GM19043 (cell line): ENCODE measurements at regions not wholly inside any gene's neighbourhood (a gene's known extent, or its start where the extent isn't known, plus 50 kb on each side); places are given as distances from the start of the nearest gene placed in this dataset.
"Not testable (repeated sequence)": the region's sequence is repeated elsewhere in the genome, so short reads cannot be mapped to it uniquely, and the experiment has no call there.

Source experiments
- ATAC-seq: cut with Tn5 transposase; IDR thresholded peaks from one replicate; pipeline ENCODE4 v1.9.1; 2021; ENCODE audit warnings: low read depth; ENCODE audit not compliant: unreplicated experiment

DNA sequence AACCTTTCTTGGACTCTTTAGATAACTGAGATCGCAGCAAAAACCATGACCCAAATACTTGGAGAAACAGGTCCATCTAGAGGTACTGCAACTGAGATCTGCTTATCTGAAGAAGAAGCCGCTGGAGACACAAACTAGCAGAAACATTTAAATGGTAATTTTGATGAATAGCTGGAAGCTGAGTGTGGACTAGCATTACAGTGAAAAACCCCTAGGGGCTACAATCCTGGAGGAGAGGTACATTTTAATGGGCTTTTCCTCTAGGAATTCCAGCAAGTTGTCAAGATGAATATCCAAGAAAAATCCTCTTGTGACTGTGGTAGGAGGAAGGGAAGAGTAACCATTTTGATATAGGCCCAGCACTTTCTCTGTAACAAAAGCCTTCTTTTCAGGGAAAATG is 592.5 kb upstream of the GRIA3 start:
- no peak for ATAC-seq

DNA sequence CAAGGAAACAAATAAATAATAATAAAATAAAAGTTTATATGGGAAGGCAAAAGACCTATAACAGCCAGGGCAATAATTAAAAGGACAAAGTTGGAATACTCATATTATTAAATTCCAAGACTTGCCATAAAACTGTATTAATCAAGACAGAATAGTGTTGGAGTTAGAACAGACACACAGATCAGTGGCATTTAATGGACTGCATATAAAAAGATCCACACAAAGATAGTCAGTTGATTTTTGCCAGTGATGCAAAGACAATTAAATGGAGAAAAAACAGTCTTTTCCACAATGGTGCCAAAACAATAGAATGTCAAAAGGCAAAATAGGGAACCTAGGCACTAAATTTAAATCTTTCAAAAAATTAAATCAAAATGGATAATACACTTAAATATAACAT is 587.1 kb upstream of the GRIA3 start:
- ATAC-seq, result no peak

GRCh38 chrX:122622795-122623194 is 561.3 kb upstream of the GRIA3 start:
- ATAC-seq, result no peak

DNA sequence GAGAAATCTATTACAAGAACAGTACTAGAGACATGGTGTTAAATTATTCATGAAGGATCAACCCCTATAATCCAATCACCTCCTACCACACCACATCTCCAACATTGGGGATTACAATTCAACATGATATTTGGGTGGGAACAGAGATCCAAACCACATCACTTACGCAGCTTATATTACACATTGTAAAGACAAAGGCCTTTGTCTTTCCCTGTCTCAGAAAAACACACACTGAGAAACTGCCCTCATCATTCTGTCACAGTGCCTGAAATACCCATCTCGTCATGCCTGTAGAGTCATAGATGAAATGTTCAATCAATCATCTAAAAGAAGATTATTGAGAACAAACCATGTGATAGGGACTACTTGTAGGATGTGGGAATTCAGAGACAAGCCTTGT is 558.8 kb upstream of the GRIA3 start:
- ATAC-seq, result no peak

DNA sequence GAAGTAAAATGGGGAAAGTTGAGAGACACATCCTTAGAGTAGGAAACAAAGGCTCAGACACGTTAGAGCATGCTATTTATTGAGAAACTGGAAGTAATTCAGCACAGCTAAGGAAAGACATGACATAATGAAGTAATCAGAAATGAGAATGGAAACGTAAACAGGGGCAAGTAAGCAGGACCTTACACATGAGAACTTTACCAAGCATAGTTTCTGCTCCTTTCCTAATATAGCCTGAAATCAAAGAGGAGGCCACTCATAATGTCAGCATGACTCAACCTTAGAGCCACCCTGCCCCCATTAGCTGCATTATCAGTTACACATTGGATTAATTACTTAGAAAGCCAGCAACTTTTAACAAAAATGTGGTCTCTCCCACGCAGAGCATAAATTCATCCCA is 558.3 kb upstream of the GRIA3 start:
- no peak for ATAC-seq

- no peak for ATAC-seq
These were observed 557.2 kb upstream of the GRIA3 start for GRCh38 chrX:122626871-122627270.

GRCh38 chrX:122641136-122641535 is 542.9 kb upstream of the GRIA3 start:
- no peak for ATAC-seq

- ATAC-seq, result no peak
These were observed 542.3 kb upstream of the GRIA3 start for GRCh38 chrX:122641826-122642225.

GRCh38 chrX:122655256-122655655 is 528.8 kb upstream of the GRIA3 start:
- not testable (repeated sequence) for ATAC-seq

GRCh38 chrX:122666601-122667000 is 517.5 kb upstream of the GRIA3 start:
- no peak for ATAC-seq

GRCh38 chrX:122667667-122668066 is 516.4 kb upstream of the GRIA3 start:
- no peak for ATAC-seq

- no peak for ATAC-seq
These were observed 480.3 kb upstream of the GRIA3 start for GRCh38 chrX:122703762-122704161.

GRCh38 chrX:122739770-122740169 is 444.3 kb upstream of the GRIA3 start:
- ATAC-seq, result no peak

DNA sequence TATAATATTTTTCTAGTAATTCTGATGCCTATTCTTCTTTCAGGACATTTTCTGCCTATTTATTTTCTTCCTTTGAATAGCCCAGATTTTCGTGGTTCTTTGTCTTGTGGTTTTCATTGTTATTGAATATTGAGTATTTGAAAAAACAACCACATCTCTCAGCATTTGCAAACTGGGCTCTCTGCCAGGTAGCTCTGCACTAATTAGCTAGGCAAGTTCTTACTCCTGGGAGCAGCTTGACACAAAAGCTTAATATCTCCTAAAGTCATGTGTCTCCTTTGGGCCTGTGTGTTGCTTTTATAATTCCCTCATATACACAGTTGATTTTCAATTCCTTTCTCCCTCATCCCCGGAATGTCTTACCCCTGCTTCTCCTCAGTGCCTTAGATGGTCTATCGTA is 413.5 kb upstream of the GRIA3 start:
- no peak for ATAC-seq

- no peak for ATAC-seq
These were observed 412.1 kb upstream of the GRIA3 start for GRCh38 chrX:122771933-122772332.

GRCh38 chrX:122777766-122778165 is 406.3 kb upstream of the GRIA3 start:
- no peak for ATAC-seq

- no peak for ATAC-seq
These were observed 400.2 kb upstream of the GRIA3 start for GRCh38 chrX:122783918-122784317.

DNA sequence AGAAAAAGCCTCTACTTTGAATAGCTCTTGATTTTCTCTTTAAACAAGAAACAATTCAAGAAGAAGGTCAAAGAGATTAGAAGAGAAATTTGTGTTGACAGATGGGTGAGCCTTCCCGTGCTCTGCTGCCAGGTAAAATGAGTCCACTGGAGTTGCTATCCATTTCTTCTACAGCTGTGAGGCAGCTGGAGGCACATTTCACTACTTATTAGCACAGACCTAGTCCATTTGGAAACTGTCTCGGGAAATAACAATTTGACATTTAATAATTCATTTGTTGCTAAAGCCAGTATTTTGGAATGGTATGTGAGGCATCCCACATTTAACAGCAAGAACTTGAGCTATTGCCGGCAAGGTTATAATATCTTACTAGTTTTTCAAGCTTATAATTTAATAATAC is 396.8 kb upstream of the GRIA3 start:
- ATAC-seq, result no peak

DNA sequence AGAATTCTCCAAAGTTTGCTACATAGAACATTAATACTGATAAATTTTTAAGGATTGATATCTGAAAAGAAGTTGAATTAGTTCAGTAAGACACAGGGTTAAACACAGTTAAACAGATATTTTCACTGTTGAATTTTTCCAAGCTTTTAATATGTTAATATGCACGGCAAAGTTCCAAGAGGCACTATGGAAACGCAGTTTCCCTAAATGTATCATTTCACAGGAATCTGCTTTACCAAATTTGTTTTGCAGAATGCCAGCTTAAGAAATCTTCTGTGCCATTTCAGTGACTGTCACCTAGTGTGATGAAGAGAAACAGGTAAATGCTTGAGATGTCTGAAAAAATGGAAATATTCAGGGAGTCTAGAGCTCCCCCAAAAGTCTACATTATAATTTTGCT is 395.9 kb upstream of the GRIA3 start:
- no peak for ATAC-seq

DNA sequence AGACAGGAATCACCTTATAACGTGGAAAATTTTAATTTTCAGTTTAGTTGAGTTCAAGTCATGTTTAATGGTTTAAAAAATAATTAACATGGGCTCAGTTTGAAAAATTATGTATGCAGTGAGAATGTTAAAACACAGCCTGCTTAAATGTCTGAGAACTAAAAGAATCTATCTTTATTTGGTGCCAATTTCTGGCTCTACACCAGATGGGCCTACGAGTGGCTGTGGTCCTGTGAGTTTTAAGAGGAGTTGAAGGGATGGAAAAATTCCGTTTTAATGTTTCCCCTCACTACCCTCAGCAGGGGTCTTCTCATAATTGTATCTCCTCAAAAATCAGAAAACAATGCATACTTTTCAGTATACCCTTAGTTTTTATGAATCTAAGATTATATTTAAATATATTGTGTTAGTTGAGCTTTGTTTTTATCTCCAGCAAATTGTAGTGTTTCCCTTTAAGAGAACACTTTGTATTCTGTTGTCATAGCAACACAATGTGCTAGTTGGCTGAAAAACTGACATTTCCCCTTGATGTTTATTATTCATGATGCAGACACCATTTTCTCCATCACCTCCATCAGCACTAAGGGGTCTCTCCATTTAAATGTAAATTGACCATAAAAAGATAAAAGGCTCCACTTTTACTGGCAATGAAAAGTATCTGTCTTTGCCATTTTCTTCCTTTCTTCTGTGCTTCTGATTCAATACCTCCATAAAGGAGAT is 393.5 kb upstream of the GRIA3 start:
- ATAC-seq, result no peak

DNA sequence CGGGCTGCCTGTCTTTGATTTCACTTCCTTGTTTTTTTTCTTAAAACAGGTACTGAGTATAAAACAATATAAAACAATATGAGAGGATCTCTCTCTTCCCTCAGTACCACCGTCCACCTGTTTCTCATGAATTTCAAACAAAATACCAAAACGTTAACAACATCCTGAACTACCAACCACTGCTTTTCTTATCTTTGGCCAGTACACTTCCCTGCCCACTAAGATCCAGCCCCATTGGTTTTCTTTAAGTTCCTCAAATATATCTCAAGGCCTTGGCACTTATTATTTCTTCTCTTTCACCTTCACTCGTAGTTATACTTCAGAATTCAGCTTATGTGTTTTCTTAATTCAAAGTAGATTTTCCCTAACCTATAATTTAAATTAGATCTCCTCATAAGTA is 370.2 kb upstream of the GRIA3 start:
- no peak for ATAC-seq

DNA sequence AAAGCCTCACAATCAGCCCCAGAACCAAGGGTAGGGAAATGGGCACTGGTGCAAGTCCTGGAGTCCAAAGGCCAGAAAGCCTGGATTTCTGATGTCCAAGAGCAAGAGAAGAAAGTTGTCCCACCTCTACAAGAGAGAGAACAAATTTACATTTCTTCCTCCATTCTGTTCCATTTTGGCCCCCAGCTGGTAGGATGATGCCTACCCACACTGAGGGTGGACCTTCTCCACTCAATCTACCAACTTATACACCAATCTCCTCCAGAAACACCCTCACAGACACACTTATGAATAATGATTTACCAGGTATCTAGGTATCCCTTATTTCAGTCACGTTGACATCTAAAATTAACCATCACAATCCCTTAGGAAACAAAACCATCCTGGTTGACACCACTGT is 367.8 kb upstream of the GRIA3 start:
- ATAC-seq, result no peak
